NOMO-1 treated with dmso at 0.1 percent for 144 hours (cell line): ENCODE measurements at regions not wholly inside any gene's neighbourhood (a gene's known extent, or its start where the extent isn't known, plus 50 kb on each side); places are given as distances from the start of the nearest gene placed in this dataset.

Source experiments
- DNase-seq: peaks from one replicate; lab custom pipeline; 2025; ENCODE audit not compliant: unreplicated experiment; lab: John Stamatoyannopoulos, UW

GRCh38 chr2:176595986-176596385 lies 326.7 kb downstream of the MTX2 start:
- DNase-seq: no peak

GRCh38 chr2:176597916-176598315 lies 328.7 kb downstream of the MTX2 start:
- DNase-seq: no peak

DNA sequence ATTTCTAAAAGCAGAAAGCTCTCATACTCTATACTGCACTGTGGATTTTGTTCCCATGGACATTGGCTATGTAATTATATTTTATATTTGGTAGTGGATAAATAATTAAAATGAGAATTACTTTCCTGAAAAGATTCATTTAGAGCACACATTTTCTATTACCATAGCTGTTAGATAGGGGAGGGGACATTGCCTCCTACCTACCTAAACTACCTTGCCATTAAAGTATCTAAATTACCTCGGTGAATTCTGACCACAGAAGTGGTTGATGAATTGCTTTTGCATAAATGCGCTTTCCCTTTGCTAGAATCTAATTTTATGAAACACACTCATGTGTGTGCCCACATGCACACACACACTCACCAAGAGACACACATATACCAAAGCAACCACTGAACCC lies 329.1 kb downstream of the MTX2 start:
- no peak for DNase-seq

DNA sequence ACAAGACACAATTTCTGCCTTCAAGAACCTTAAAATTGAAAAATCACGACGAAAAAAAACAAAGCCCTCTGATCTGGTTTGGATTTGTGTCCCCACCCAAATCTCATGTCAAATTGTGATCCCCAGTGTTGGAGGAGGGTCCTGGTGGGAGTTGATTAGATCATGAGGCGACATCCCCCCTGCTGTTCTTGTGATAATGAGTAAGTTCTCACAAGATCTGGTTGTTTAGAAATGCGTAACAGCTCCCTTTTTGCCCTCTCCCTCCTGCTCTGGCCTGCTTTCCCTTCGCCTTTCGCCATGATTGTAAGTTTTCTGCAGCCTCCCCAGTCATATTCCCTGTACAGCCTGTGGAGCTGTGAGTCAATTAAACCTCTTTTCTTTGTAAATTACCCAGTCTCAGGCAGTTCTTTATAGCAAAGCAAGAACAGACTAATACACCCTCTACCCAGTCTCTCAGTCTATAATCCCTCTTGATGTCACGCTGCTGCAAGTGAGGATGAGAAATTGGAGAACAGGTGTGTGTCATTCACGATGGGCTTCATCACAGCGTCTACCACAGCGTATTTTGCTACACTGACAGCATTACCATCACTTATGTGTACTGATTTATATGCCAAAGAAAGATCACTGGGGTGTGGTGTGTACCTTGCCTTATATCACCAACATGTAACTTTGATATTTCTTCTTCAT lies 330.7 kb downstream of the MTX2 start:
- no peak for DNase-seq

DNA sequence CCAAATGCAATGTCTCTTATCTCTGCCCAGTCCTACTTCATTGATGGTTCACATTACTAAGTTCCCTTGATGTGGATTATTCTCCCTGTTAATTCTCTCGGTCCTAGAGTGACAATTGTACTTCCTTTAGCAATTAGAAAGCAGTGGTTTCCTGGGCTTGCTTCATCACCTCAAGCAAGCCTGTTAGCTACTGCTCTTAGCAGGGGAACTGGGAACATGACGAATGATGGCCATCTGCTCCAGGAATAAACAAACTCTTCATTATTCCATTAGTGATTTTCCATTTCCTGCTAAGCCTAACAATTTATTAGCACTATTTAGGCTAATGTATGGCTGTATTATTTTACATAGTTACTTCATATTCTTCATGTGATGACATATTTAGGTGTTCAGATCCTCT lies 331.8 kb downstream of the MTX2 start:
- no peak for DNase-seq

DNA sequence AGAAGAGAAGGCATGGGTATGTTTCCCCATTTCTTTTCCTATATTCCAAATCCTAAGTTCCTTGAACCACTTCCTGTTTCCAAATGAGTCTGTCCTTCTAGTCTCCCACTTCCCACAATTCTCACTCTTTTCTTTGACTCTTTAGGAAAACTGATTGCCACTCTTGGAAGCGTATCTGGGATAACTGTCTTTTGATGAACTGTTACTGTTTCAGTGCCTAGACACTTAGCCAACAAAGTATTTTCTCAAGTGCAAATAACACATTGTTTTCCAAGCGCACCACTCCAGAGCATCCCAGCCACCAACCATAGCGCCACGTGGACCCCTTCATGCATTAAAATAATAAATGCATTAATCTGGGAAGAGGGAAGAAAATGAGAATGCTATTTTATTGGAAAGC lies 342.8 kb downstream of the MTX2 start:
- DNase-seq: no peak

GRCh38 chr2:176612736-176613135 lies 343.5 kb downstream of the MTX2 start:
- DNase-seq: no peak

DNA sequence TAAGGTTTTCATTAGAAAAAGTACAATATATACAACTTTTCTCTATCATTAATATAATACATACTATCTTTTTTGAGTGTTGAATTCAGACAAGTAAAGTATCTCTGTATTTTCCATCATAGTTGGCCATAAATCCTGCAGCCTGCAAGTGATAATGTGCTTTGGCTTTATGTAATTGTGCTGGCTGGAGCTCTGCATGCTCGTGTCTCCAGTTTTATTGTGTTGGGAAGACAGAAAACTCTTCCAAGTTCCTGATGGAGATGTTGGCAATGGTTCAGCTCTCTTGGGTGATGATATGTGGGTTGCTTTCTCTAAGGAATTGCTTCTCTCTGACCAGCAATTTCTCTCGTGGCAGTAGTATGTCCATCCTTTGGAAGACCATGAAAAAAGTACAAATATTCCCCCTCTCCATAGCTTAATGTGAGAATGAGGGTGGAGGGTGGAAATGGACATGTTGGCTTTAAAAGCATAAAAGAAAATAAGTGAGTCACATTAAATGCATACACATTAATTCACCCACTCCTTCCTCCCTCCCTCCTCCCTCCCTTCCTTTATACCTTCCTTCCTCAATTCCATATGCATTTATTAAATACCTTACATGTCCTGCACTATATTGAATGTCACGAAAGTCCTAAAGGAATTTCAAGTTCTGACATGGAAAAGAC lies 344.2 kb downstream of the MTX2 start:
- DNase-seq: no peak

GRCh38 chr2:176614049-176614448 lies 344.8 kb downstream of the MTX2 start:
- DNase-seq: no peak

GRCh38 chr2:176614930-176615329 lies 345.7 kb downstream of the MTX2 start:
- DNase-seq: no peak

DNA sequence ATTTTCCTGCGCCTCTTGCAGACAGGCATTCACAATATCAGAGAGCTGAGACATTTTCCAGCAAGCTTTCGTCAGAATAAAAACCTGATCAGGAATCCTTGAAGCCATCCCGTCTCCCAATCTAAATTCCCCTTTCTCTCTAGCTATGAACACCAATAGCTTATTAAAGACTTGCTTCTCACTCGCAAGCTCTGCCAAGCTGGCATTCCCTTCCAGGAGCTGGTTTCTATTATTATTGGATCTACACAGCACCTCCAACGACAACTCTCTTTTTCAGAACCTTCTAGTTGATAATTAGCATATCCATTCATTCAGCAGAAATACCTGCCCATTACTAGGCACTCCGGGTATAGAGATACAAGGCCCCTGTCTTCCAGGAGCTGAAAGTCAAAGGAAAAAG lies 350.3 kb downstream of the MTX2 start:
- DNase-seq: no peak

- no peak for DNase-seq
Measured at GRCh38 chr2:176621350-176621749, 352.1 kb downstream of the MTX2 start.

GRCh38 chr2:176622792-176623191 lies 353.6 kb downstream of the MTX2 start:
- no peak for DNase-seq

GRCh38 chr2:176626796-176627195 lies 357.6 kb downstream of the MTX2 start:
- DNase-seq: no peak

DNA sequence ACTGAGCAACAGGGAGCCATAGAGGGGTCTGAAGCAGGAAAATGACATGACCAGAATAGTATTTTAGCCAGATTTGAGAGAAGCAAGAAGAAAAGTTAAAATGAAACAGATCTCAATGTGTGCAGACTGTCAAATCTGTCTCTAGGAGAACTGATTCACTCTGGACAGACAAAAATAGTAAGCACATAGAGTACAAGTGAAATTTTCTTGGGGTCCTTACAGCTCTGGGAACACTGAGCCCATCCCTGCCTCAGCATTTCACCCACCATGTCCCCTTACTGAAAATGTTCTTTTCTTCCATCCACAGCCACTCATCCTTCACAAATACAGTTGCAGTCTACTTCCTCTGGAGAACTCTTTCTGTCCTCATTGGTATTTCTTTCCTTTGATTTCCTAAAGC lies 359.2 kb downstream of the MTX2 start:
- no peak for DNase-seq

DNA sequence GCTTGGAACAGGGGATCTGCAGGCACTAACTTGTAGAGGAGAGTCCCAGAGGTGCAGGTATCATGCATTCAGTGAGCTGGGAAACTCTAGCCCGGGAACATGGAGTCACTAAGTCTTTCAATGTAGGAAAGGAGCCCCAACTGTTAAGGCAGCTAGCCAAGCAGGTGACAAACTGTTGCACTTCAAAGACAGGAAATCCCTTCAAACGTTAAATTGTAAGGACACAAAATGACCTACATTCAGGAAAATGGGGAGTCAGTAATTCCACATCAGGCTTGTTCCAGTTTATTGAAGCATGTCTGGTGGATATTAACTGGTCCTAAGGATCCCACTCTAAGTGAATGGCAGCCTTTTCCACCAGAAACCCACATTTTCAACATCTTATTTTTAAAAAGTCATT lies 364.5 kb downstream of the MTX2 start:
- no peak for DNase-seq

- DNase-seq: no peak
Measured at GRCh38 chr2:176636401-176636800, 367.2 kb downstream of the MTX2 start.

DNA sequence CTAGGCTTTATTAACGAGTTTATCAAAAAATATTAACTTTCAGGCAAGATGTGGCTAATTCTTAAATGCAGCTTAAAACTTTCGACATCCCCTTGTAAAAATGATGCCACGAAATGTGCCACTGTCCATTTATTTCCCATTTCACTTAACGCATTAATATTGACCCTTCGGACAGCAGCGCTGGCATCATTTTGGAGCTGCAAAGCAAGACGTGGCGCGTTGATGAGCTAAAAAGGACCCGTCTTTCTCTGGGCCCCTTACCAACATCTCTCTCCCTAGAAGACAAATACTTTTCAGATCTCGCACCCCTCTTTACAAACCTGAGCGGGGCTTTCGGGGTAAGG lies 367.9 kb downstream of the MTX2 start:
- no peak for DNase-seq

DNA sequence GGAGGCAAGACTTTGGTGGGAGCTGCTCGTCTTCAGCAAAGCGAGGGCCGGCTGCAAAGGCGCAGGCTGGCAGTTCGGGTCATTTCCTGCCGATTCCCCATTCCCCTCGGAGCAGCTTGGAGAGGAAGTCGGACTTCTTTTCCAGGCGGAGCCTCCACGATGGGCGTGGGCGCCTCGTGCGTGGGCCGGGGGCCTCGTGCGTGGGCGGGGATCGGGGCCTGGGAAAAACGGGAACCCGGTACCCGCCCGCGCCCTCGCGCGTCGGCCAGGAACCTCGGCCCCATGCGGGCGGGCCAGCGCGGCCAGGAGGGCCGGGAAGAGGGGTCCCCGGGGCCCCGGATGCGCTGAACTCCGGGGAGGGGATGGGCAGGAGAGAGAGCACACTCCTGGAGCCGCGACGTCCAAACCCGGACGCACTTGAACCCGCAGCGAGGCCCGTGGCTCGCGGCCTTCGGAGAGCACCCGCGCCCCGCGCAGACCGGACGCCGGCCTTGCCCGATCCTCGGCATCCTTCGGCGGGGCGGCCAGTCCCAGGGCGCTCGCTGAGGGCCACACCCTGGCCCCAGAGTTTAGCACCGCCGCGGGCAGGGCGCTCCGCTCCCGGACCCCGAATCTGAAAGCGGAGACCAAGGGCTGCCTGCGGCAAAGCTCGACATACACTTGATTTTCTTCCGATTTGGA lies 368.4 kb downstream of the MTX2 start:
- no peak for DNase-seq

- peak; percentile 29 for DNase-seq
Measured at GRCh38 chr2:176638167-176639015, 369.1 kb downstream of the MTX2 start.

DNA sequence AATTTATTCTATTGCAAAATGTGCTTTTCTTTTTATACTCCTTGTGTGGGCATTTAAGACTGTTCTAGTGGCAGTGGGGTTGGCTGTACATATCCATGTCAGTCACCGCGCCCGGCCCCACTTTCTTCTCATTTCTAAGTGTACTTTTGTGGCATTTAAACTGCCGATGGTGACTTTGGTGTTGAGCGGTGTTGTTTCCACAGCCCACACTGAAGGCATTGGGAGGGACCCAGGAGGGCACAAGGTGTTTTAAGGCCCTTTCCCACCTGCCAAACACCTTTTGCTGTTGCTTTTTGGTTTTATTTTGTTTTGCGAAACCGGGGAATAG lies 369.7 kb downstream of the MTX2 start:
- DNase-seq: no peak

- no peak for DNase-seq
Measured at GRCh38 chr2:176639671-176640070, 370.4 kb downstream of the MTX2 start.
